Adrenal gland (tissue), 5 donors: ENCODE measurements at regions not wholly inside any gene's neighbourhood (a gene's known extent, or its start where the extent isn't known, plus 50 kb on each side); places are given as distances from the start of the nearest gene placed in this dataset.

Experiments used
- CTCF ChIP-seq, 6 experiments: fragments of 450-650 bp in 4 of 6; fragments of 200-600 bp in 2 of 6; sonication (generic) in 1 of 6; IDR thresholded peaks; 1 replicate in 5 of 6; 2 replicates in 1 of 6; pipeline versions ENCODE4 v1.5.1 to v1.8.0; 2016 to 2021; ENCODE audit warnings: antibody characterized with exemption in 6 of 6, mild to moderate bottlenecking in 2 of 6, moderate library complexity in 1 of 6
- POLR2A ChIP-seq, 2 donors: fragments of 450-650 bp; IDR thresholded peaks; one replicate each; pipeline ENCODE4 v1.6.1; 2017; ENCODE audit warnings: antibody characterized with exemption in 2 of 2, mild to moderate bottlenecking in 2 of 2, moderate library complexity in 1 of 2
- donor health status: DM: no; HTN: no; CAD: no.

DNA sequence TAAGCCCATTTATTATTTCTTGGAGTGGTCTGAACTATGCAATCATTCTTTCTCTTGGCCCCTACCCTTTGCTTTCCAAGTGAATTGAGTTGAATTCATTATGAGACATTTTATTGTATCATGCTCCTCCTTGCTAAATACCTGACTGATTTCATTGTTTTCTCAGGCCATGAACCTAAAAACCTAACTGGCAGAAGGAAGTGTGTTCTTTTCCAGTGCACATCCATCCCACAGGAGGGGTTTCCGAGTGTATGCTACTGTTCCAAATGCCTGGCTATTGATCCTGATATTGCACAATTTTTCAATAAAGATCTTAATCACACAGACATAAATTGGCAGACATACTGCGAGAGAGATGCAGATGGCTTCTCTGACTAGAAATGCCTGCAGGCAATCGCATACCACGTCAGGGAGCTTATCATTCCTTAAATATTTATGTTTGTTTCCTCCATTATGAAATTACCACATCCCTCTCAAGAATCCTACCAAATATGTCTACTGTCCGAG, 162.2 kb upstream of the EGLN3 start:
- no peak for TF ChIP-seq CTCF (IDR thresholded peaks at IDR 0.05)
- TF ChIP-seq POLR2A (IDR thresholded peaks at IDR 0.05) = no peak
